ENCODE measurements at regions not wholly inside any gene's neighbourhood (a gene's known extent, or its start where the extent isn't known, plus 50 kb on each side); places are given as distances from the start of the nearest gene placed in this dataset.

DNA sequence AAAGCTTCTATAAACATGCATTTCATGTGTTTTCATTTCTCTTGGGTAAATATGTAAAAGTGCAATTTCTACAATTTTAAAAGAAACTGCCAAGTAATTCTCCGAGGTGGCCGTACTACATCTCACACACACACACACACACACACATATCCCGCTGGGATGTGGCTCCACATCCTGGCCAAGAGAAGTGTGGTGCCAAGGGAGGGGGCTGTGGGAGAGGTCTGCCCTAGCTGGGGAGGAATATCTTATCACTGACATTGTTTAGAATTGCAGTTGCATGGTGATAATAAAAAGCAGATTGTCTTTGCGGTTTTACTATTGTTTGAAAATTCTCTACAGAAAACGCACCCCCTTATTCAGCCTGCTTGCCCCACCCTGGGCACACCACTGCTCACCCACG, 558.4 kb downstream of the BNC2 start:
- H3K4me2 ChIP-seq: no peak overlapping the region
- H3F3A ChIP-seq (replicated peaks; ENCODE audit: insufficient read depth): no peaks in the 10 kb centered on the region
- H3K9me3 ChIP-seq: no peaks in the 10 kb centered on the region
- H2AFZ ChIP-seq (ENCODE audit: low read depth): no peak overlapping the region
- H3K9me2 ChIP-seq: no peaks in the 10 kb centered on the region
- H3K36me3 ChIP-seq (replicated peaks in 1 of 2; ENCODE audit: control insufficient read depth in 1 of 2, insufficient read depth in 2 of 2, low read length in 1 of 2): no peaks in the 10 kb centered on the region
- ChIA-PET POLR2A (no interaction called here), CTCF (interaction anchor here (1.1 to 1.3 kb wide), 2 partner anchors 11 to 20 kb away, joined by 3 to 4 read pairs; no protein-coding TSS in a partner anchor)
- no peak overlapping the region for H3K9ac ChIP-seq
- H3K79me2 ChIP-seq (ENCODE audit: insufficient read depth): no peaks in the 10 kb centered on the region
- H3K4me1 ChIP-seq (ENCODE audit: control insufficient read depth in 1 of 2, insufficient read depth in 2 of 2, low read depth in 1 of 2, low read length in 1 of 2): no peaks in the 10 kb centered on the region
- WGBS (ENCODE audit: low lambda C conversion rate): 72% methylated on average over 6 of the region's 6 CpGs
- DNase-seq: no peak
- no peak for TF ChIP-seq FOXJ3 (CRISPR knock-in tag; IDR thresholded peaks at IDR 0.05)
- no peak for TF ChIP-seq ELF1 (IDR thresholded peaks at IDR 0.05)
- TF ChIP-seq, protein P1, sequence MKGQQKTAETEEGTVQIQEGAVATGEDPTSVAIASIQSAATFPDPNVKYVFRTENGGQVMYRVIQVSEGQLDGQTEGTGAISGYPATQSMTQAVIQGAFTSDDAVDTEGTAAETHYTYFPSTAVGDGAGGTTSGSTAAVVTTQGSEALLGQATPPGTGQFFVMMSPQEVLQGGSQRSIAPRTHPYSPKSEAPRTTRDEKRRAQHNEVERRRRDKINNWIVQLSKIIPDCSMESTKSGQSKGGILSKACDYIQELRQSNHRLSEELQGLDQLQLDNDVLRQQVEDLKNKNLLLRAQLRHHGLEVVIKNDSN (IDR thresholded peaks at IDR 0.05; ENCODE audit: borderline replicate concordance, low read depth): no peak
- TF ChIP-seq, protein P2, sequence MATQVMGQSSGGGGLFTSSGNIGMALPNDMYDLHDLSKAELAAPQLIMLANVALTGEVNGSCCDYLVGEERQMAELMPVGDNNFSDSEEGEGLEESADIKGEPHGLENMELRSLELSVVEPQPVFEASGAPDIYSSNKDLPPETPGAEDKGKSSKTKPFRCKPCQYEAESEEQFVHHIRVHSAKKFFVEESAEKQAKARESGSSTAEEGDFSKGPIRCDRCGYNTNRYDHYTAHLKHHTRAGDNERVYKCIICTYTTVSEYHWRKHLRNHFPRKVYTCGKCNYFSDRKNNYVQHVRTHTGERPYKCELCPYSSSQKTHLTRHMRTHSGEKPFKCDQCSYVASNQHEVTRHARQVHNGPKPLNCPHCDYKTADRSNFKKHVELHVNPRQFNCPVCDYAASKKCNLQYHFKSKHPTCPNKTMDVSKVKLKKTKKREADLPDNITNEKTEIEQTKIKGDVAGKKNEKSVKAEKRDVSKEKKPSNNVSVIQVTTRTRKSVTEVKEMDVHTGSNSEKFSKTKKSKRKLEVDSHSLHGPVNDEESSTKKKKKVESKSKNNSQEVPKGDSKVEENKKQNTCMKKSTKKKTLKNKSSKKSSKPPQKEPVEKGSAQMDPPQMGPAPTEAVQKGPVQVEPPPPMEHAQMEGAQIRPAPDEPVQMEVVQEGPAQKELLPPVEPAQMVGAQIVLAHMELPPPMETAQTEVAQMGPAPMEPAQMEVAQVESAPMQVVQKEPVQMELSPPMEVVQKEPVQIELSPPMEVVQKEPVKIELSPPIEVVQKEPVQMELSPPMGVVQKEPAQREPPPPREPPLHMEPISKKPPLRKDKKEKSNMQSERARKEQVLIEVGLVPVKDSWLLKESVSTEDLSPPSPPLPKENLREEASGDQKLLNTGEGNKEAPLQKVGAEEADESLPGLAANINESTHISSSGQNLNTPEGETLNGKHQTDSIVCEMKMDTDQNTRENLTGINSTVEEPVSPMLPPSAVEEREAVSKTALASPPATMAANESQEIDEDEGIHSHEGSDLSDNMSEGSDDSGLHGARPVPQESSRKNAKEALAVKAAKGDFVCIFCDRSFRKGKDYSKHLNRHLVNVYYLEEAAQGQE (IDR thresholded peaks at IDR 0.05; ENCODE audit: low read depth, low read length): no peak
- TF ChIP-seq FOXM1 (IDR thresholded peaks at IDR 0.05; ENCODE audit: low read depth): no peak
- TF ChIP-seq GATA2 (CRISPR knock-in tag; IDR thresholded peaks at IDR 0.05): no peak
- TF ChIP-seq NRF1 (IDR thresholded peaks at IDR 0.05; ENCODE audit: low read depth, low read length): no peak
- TF ChIP-seq, protein P3, sequence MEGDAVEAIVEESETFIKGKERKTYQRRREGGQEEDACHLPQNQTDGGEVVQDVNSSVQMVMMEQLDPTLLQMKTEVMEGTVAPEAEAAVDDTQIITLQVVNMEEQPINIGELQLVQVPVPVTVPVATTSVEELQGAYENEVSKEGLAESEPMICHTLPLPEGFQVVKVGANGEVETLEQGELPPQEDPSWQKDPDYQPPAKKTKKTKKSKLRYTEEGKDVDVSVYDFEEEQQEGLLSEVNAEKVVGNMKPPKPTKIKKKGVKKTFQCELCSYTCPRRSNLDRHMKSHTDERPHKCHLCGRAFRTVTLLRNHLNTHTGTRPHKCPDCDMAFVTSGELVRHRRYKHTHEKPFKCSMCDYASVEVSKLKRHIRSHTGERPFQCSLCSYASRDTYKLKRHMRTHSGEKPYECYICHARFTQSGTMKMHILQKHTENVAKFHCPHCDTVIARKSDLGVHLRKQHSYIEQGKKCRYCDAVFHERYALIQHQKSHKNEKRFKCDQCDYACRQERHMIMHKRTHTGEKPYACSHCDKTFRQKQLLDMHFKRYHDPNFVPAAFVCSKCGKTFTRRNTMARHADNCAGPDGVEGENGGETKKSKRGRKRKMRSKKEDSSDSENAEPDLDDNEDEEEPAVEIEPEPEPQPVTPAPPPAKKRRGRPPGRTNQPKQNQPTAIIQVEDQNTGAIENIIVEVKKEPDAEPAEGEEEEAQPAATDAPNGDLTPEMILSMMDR (IDR thresholded peaks at IDR 0.05): no peak
- no peak for TF ChIP-seq GABPA (IDR thresholded peaks at IDR 0.05; ENCODE audit: low read depth)
- no peak for TF ChIP-seq RCOR1 (IDR thresholded peaks at IDR 0.05; ENCODE audit: low read length)
- TF ChIP-seq TEAD4 (IDR thresholded peaks at IDR 0.05; ENCODE audit: borderline replicate concordance, insufficient read depth): no peak
- TF ChIP-seq, protein P4, sequence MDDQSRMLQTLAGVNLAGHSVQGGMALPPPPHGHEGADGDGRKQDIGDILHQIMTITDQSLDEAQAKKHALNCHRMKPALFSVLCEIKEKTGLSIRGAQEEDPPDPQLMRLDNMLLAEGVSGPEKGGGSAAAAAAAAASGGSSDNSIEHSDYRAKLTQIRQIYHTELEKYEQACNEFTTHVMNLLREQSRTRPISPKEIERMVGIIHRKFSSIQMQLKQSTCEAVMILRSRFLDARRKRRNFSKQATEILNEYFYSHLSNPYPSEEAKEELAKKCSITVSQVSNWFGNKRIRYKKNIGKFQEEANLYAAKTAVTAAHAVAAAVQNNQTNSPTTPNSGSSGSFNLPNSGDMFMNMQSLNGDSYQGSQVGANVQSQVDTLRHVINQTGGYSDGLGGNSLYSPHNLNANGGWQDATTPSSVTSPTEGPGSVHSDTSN (IDR thresholded peaks at IDR 0.05): no peak
- TF ChIP-seq SIN3A (IDR thresholded peaks at IDR 0.05; ENCODE audit: borderline replicate concordance, low read depth, low read length): no peak
- TF ChIP-seq, protein P5, sequence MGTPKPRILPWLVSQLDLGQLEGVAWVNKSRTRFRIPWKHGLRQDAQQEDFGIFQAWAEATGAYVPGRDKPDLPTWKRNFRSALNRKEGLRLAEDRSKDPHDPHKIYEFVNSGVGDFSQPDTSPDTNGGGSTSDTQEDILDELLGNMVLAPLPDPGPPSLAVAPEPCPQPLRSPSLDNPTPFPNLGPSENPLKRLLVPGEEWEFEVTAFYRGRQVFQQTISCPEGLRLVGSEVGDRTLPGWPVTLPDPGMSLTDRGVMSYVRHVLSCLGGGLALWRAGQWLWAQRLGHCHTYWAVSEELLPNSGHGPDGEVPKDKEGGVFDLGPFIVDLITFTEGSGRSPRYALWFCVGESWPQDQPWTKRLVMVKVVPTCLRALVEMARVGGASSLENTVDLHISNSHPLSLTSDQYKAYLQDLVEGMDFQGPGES (IDR thresholded peaks at IDR 0.05; ENCODE audit: low read depth, low read length): no peak
- TF ChIP-seq RAD21 (IDR thresholded peaks at IDR 0.05; ENCODE audit: low read length): no peak
- H3K27ac ChIP-seq (ENCODE audit: low read depth in 2 of 2, low read length in 1 of 2): no peak overlapping the region
- no peaks in the 10 kb centered on the region for H4K20me1 ChIP-seq (ENCODE audit: insufficient read depth)
- no peak overlapping the region for H3K4me3 ChIP-seq (ENCODE audit: low read depth in 2 of 2, low read length in 1 of 2)
- H3K27me3 ChIP-seq (ENCODE audit: insufficient read depth): no peaks in the 10 kb centered on the region

Measured in SK-N-SH (cell line).